HG02981 (cell line): ENCODE measurements at regions not wholly inside any gene's neighbourhood (a gene's known extent, or its start where the extent isn't known, plus 50 kb on each side); places are given as distances from the start of the nearest gene placed in this dataset.

Experiments
- ATAC-seq: cut with Tn5 transposase; IDR thresholded peaks from one replicate; pipeline ENCODE4 v1.9.1; 2021; ENCODE audit warnings: mild to moderate bottlenecking, moderate library complexity; ENCODE audit not compliant: unreplicated experiment

DNA sequence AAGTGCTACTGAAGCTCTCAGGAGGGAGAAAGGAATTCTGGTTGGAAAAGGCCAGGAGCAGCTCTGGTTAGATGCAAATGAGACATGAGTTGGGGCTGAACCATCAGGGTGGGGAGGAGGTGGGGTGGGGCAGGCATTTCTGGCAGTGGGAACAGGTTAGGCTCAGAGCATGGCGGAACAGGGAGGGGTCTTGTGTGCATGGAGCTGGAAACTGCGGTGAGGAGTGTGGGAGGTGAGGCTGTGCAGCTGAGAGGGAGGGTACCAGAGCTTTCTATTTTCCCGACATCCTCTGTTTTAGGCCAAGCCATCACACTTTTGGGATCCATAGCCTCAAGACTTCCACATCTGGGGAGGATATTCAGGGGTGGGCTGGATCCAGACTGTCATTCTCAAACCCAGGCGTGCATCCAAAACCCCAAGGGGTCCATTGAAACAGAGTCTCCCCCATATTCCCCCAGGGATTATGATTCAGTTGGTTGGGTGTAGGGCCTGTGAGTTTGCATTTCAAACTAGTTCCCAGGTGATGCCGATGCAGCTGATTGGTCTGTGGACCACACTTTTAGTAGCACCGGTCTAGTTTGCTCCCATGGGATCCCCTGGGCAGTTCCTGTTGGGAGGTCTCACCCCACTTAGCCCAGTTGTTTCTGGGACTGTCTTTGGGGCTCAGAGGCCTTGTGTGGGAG lies 100.9 kb upstream of the TLE3 start:
- ATAC-seq: no peak

DNA sequence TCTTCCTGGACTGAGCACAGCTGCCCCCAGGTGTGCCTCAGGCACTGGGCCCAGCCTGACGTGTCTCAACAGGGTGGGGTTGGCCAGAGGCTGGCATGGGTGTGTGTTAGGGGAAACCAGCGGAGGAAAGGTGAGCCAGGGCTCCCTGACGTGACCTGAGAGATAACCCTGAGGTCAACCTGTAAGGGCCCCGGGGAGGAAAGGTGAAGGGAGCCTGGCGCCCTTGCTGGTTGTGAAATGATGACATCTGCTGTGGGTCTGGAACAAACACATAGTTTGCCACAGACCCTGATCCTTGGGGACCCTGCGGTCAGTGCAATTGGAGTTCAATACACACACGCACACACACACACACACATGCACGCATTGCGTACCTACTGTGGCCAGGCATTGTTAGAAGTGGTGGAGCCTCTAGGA lies 100.2 kb upstream of the TLE3 start:
- ATAC-seq: no peak

DNA sequence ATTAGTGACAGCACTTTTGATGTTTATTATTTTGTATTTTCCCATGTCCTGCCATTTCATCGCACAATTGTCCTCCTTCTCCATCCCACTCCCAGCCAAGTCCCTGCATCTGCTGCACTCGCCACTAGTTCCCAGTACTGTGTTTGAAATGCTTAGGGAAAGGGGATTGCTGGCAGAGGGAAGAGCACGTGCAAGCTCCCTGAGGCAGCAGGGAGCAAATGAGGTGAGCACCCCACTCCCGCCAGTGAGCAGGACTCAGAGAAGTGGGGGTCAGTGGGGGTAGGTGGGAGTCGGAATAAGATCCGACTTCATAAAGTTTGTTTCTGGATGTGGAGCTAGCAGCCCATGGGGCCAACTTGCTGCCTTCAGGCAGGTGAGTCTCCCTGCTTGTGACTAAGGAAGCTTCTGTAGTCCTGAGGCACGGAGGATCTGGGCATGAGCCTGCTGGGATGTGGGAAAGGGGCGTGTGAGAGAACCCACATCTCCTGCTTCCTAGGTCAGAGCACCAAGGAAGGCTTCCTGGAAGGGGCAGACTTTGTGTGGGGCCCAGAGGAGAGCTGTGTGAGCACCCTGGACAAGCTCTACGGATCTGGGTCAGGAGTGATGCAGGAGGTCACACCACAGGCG lies 99.7 kb upstream of the TLE3 start:
- no peak for ATAC-seq

DNA sequence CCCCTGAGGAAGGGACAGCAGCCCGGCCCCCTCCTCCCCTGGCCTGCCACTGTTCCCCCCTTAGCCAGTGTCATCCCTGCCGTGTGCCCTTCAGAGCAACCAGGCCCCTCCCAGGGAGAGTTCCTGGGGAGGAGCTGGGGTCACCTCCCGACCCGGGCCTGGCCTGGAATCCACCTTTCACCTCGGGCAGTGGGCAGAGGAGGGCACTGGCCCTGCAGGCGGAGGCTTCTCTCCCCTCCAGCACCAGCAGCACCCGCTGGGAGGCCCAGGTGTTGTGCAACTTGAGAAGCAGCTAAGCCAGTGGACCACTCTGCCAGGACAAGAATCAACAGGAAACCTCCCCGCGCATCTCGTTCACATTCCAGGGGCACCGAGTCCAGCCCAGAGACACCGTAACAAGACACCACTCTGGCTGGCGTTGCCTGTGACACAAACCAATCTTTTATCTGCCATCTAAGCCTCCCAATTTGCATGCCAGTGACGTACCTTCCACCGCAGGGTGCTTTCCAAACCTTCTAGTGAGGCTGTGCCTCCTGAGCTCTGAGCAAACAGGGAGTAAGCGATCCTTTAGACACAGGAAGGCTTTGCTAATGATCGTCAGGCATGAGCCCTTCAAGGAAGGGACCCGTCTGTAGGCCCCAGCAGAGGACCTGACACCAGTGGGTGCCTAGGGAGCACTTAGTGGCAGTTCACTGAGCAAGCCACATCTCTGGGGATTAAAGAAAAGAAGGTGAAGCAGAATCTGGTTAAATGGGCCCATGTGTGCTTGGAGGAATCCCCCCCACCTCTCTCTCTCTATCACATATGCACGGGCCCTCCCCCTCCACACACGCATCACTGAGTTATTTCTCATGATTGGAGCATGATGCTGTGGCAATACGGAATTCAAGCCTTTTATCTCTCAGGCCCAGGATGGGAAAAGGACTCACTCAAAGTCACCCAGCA lies 98.9 kb upstream of the TLE3 start:
- ATAC-seq: peak; percentile 83

DNA sequence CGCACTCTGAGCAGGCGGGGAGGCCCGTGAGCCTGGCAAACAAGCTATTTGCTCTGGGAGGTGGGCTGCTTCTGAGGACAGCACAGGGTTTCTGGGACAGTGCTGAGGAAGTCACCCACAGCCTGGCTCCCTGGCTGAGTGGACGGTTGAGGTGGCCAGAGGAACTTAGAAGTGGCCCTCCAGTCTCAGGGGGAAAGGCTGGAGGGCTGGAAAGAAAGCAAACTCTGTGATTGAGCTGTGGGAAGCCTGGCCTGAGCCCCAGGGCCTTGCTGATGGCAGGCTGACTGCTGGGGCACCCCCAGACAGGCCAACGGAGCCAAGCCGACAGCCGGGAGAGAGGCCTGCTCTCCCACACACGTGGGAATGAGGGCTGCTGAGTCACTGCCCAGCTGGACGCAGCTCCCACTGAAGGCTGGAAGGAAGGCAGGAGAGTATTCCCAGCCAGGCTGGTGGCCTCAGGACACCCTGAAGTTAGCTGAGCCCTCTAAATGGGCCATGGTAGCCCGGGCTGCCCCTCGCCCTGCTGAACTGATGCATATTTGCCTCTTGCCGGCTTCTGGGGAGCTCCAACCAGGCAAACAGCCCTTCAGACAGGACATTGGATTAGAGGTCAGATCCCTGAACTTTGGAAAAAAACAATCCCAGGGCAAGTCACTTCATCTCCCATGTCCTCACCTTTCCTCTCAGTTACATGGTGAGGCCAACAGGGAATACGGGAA lies 98.0 kb upstream of the TLE3 start:
- ATAC-seq: no peak

DNA sequence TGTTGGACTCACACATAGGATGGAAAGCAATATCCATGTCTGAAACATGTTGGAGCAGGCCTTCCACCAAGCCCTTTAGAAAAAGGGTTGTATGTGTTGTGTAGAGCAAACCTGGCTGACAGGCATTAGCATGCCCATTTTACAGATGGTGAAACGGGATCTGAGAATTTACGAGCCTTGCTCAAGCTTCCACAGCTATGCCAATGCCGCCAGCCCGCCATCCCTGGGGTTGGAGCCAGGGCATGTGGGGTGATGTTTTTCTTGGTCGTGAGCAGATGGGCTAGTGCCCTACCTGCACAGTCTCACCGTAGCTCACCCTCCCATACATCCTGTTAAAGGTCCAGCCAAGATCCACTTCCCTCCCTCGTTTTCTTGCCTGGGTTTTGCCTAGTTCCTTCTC lies 97.5 kb upstream of the TLE3 start:
- ATAC-seq: no peak

DNA sequence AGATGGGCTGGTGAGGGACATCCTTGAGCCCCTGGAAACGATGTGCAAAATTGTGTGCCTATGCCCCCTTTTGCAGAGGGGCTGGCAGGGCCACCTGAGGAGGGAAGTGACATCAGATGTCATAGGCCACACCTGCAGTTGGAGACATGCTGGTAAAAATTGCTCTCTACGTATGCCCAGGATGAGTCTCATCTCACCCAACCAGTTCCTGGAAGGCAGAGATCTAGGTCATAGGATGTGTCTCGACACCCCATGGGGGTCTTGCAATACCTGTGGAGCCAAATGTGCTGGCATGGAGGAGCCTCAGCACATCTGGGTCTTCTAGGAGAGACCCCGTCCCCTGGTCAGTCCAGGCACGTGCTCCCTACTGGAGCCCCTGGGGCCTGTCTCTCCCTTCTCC lies 96.5 kb upstream of the TLE3 start:
- ATAC-seq: no peak

DNA sequence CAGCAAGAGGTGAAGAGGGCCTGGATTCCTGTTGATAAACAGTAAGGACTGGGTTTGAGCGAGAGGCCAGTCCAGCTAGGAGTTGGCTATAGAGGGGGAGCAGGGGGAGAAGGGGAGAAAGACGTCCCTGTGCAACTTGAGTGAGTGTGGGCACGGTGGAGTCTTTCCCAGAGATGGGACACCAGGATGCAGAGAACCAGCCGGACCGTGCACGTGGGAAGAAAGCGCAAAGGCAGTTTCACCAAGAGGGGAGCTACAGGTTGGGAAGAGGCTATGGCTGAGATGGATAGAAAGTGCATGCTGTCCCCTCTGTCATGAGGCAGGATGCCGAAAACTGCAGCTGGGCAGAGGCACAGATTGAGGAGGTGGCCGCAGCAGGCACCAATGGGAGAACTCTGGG lies 96.0 kb upstream of the TLE3 start:
- ATAC-seq: no peak

DNA sequence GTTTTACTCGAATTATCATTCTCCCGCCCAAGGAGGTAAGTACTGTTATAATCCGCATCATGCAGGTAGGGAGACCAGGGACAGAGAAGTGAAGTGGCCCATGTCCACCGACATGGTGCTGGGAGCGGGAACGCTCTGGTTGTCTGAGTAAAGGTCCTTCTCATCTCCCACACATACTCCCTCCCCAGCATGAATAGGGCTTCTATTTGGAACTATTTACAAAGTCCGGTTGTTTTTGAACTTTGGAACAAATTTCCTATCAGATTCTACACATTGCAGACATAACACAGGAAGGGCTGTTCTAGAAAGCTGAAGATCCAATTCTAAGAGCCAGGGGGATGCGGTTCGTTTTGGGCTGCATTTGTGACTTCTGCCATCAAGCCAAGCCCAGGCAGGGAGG lies 94.8 kb upstream of the TLE3 start:
- ATAC-seq: no peak

DNA sequence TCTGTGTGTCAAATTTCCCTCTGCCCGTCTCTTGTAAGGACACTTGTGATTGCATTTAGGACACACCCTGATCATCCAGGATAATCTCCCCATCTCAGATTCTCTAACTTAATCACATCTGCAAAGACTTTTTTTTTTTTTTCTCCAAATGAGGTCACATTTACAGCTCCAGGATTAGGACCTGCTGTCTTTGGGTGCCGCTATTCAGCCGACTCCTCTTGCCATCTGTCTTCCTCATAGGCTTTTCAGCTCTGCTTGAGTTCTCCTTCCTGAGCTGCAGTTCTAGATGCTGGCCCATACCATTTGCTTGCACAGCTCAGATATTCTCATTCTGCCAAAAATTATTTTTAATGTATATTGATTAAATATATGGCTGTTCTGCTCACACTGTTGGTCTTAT lies 94.3 kb upstream of the TLE3 start:
- no peak for ATAC-seq

DNA sequence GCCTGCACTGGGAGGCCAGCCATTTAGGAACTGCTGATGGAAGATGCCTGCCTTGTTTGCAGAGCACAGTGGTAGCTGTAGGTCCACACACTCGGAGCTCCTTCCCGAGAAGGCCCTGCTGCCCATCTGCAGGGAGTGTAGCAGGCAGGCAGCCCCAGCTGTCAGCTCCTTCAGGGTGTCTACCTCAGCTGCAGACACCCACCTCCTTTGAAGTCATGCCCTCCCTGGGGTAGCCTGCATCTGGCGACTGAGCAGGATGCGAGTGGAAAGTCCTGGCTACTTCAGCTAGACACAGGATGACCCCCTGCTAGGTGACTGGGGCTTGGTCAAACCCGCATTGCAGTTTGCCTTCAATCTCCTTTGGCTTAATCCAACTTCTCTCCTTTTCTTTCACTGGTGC lies 93.2 kb upstream of the TLE3 start:
- ATAC-seq: no peak

DNA sequence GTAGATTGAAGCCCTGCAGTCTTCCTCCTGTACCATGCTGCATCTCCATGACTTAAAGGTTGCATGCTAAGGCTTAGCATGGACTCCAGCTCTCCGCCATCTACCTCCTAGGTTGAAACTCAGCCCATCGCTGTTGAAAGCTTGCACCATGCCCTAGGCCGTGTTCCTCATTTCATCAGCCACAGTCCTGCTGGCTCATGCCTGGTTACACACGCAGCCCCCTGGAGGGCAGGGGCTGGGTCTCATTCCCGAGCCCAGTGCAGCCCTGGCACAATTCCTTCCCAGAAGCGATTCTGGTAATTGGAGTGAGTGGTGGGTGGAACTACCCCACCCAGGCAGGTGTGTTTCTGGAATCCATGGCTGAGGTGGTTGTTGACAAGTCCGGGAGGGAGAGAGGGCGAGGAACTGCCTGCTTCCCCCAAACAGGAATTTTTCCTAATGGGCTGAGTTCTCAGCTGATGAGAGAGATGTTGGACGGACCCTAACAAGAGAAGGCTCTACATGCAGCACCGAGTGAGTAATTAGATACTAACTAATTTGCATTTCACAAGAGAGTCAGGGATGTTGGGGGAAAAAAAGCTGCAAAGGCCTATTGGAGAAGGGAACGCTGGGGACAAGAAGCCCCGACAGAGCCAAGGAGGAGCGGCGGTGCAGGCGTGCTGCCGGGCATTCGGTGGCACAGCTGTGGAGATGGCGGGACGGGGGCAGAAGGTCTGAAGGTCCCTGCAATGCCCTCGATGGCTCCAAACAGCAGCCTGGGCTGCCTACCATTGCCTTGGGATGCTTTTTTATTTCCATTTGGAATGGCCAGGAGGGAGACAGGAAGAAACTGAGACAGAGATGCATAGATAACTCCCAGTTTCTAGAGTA lies 92.3 kb upstream of the TLE3 start:
- no peak for ATAC-seq

DNA sequence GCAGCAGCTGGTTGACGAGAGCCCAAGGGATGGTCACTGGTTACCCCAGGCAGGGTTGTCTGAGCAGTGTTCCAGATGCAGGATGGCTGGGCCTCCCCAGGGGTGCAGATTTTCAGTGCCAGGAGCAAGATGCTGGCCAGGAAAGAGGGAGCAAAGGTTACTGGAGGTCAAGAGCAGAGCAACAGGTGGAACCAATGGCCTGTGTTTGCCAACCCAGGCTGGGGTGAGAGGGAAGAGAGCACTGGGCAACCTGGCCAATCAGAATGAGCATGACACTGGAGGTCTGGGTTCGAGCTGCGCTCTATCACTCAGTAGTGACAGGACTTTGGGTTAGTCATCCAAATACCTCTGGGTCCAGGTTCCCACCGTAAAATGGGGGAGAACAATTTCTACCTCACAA lies 90.6 kb upstream of the TLE3 start:
- no peak for ATAC-seq

DNA sequence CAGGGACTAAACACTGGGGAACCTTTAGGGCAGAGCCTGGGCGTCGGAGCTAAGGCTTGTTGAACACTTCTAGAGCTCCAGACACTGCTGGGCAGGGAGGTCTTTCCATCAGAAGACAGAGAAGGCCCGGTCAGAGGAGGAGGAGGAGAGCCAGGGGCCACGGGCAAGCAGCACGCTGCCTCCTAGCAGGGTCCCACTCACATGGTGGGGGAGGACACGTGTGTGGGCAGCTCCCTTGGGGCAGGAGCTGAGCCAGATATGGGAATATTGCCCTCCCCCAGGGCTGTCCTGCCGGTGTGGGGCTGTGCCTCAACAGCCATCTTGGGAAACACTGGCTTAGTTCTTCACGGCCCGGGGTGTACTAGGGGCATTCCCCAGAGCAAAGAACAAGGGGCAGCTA lies 89.6 kb upstream of the TLE3 start:
- no peak for ATAC-seq

DNA sequence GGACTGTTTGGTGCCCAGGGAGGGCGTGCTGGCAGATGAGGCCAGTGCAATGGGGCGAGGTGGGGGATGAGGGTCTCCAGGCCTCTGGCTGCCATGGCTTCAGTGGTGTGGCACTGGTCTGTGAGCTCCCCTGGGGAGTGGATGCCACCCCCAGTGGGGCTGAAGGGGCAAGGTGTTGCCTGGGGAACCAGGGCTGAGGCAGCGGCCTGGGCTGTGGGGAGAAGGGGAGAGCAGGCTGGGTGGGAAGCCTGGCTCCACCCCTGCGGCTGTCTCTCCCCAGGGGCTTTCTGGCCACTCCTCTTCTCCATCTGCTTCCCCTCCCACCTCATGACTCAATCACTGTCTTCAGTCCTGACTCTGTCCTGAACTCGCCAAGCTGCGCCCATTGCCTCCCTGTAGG lies 88.4 kb upstream of the TLE3 start:
- ATAC-seq: no peak

DNA sequence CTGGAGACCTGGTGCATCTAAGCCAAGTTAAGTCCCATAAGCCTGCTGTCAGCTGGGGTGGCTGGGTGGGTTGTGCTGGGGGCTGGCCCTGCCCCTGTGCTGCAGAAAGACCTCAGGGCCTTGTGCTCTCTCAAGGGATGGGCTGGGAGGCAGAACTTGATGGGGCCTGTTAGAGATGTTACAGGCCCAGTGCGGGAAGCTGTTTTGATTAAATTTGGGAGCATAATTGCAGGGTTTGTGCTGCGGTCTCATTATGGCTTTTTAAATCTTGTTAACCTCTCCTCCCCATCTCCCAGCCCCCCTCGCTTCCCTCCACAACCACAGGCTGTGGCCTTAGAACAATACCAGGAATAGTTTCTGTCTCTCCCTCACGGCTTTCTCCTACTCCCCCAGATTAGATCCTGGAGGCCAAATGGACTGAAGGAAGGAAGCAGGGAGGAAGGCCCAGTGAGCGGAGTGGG lies 87.6 kb upstream of the TLE3 start:
- ATAC-seq: no peak

DNA sequence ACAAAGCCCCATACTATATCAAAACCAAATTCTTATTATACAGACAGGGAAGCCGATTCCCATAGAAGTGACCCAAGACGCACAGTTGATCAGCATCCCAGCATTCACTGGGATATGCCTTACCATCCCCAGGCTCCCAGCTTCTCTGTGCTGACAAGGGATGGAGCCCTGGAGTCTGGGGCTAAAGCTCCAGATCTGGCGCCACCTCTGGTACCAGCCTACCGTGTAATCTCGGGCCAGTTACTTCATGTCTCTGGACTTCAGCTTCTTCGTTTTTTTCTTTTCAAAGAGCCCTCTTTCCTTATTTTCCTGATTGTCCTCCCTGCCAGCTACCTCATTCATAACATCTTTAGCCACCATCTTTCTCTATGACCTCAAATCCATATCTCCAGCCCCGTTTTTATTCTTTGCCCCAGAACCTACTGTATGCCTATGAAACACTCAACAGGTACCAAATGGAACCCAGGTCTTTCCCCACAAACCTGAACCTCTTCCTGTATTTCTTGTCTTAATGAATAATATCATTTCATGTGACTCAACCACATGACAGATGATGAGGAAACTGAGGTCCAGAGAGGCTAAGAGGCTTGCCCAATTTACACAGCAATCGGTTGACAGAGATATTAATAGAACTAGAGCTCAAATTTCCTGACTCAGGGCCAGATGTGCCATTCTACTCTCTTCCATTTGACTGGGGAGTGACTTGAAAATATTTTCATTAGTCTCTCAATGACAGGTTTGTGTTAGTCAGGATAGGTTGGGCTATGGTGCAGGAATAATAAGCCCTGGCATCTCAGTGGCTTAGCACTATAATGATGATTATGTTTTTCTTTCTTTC lies 85.4 kb upstream of the TLE3 start:
- no peak for ATAC-seq

DNA sequence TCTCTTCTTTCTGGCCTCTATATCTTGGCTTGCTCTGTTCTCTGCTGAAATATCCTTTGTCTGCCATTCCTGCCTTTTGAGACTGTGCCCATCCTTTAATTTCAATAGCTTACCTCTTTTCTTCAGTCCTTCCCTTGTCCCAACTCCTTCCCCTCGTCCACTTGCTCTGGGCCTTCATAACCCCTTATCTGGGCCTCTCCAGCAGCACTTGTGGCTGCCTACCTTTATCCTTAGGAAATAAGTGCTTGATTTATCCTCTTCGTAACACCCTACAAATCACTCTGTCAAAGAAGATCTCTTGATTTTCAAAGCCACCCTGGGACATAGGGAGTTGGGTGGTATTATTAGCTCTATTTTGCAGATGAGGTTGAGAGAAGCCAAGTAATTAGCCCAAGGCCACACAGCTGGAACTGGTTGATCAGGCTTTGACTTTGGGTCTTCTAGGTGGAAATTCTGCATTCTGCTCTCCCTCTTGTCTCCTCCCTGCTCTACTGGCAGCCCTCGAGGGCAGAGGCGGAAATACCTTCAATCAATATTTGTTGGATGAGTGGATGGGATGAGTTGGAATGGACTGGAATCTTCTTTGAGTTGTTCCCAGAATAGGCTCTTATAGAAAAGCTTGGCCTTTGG lies 84.0 kb upstream of the TLE3 start:
- no peak for ATAC-seq
